ENCODE measurements at regions not wholly inside any gene's neighbourhood (a gene's known extent, or its start where the extent isn't known, plus 50 kb on each side); places are given as distances from the start of the nearest gene placed in this dataset.

GRCh38 chr13:56713656-56714055 lies 427.1 kb upstream of the PRR20A start:
- no peak for TF ChIP-seq POLR2A (IDR thresholded peaks at IDR 0.05)
- no peak for TF ChIP-seq CTCF (IDR thresholded peaks at IDR 0.05)
- no peak for TF ChIP-seq EP300 (IDR thresholded peaks at IDR 0.05)
- TF ChIP-seq POLR2AphosphoS5 (IDR thresholded peaks at IDR 0.05): no peak
